Adrenal gland (tissue), 5 donors: ENCODE measurements at regions not wholly inside any gene's neighbourhood (a gene's known extent, or its start where the extent isn't known, plus 50 kb on each side); places are given as distances from the start of the nearest gene placed in this dataset.
"Not testable (repeated sequence)": the region's sequence is repeated elsewhere in the genome, so short reads cannot be mapped to it uniquely, and the experiment has no call there.

Experiments
- CTCF ChIP-seq, 6 experiments: fragments of 450-650 bp in 4 of 6; fragments of 200-600 bp in 2 of 6; sonication (generic) in 1 of 6; IDR thresholded peaks; 1 replicate in 5 of 6; 2 replicates in 1 of 6; pipeline versions ENCODE4 v1.5.1 to v1.8.0; 2016 to 2021; ENCODE audit warnings: antibody characterized with exemption in 6 of 6, mild to moderate bottlenecking in 2 of 6, moderate library complexity in 1 of 6
- POLR2A ChIP-seq, 2 donors: fragments of 450-650 bp; IDR thresholded peaks; one replicate each; pipeline ENCODE4 v1.6.1; 2017; ENCODE audit warnings: antibody characterized with exemption in 2 of 2, mild to moderate bottlenecking in 2 of 2, moderate library complexity in 1 of 2
- donor health status: DM: no; HTN: no; CAD: no.

GRCh38 chr12:89867611-89868010 is 159.0 kb upstream of the ATP2B1 start:
- not testable (repeated sequence) for TF ChIP-seq POLR2A, CTCF (IDR thresholded peaks at IDR 0.05)
